ENCODE measurements at regions not wholly inside any gene's neighbourhood (a gene's known extent, or its start where the extent isn't known, plus 50 kb on each side); places are given as distances from the start of the nearest gene placed in this dataset.

GRCh38 chr1:53400761-53401674, 58.2 kb upstream of the DMRTB1 start:
- DNase-seq, result no peak

GRCh38 chr1:53401813-53402745, 57.1 kb upstream of the DMRTB1 start:
- no peak for DNase-seq

GRCh38 chr1:53402891-53403655, 56.1 kb upstream of the DMRTB1 start:
- no peak for DNase-seq

- DNase-seq, result no peak
These were observed 53.5 kb upstream of the DMRTB1 start for GRCh38 chr1:53405737-53406136.

GRCh38 chr1:53406551-53407235, 52.5 kb upstream of the DMRTB1 start:
- no peak for DNase-seq

- DNase-seq, result no peak
These were observed 51.0 kb upstream of the DMRTB1 start for GRCh38 chr1:53408013-53408754.

- DNase-seq, result no peak
These were observed 50.5 kb upstream of the DMRTB1 start for GRCh38 chr1:53408755-53409129.

- DNase-seq, result no peak
These were observed 50.0 kb upstream of the DMRTB1 start for GRCh38 chr1:53409233-53409632.

Data from NCI-H2029 treated with DMSO at 0.1 percent for 48 hours (cell line).